ENCODE measurements at regions not wholly inside any gene's neighbourhood (a gene's known extent, or its start where the extent isn't known, plus 50 kb on each side); places are given as distances from the start of the nearest gene placed in this dataset.
A peak's percentile ranks its signal among the peaks of the same experiment; 100 is the strongest.

DNA sequence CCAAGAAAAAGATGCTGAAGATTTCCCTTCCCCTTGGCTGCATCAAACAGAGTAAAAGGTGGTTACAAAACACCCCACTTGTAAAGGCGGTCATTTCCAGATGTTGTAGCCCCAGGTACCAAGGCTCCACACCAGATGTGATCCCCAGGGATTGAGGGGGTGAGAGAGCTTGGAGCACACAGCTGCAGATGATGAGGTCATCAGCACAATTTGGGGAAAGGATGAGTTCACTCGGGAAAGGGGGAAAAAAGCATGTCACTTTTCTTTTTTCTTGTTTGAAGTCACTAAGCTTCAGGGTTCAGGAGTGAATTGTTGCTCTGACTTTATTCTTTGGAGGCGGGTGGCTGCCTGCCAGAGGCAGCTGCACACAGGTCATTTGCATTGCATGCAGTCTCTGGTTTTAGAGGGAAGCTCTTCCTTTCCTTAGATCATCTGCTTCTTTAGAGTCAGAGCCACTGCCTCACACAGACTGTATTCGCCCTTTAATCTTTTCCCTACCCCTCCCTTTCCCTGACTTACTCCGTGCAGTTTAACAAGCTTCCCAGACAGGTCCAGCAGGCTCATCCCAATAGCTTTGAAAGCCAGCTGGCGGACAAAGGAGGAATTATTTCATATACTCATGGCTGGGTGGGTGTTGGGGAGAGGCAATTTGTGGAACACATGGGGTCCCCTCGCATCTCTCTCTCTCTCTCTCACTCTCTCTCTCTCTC is 409.3 kb upstream of the SLC24A2 start:
- no peak for DNase-seq (ENCODE audit: low read depth)

DNA sequence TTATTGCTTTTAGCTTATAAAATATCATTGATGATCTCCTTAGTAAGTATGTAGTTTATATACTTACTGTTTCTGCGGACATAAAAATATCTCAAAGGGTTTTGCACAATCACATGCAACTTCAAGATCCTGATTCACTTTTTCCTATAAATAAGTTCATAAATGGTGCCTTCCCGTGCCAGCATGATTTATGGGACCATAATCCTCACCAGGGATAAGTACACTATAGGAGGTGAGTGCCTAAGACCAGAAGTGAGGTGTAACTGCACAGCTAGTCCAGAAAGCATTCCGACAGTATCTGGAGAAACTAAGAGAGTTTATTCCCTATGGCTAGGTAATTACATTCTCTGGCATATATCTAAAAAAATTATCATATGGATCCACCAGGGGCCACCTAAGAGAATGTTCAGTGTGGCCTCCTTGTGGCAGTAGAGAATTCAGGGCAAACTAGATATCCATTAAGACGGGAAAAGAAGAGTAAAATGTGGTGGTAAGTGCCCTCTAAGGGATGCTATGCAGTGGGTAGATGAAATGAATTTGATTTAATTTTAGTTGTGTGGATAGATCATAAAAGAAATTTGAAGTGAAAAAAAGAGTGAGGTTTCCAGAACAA is 402.5 kb upstream of the SLC24A2 start:
- no peak for DNase-seq (ENCODE audit: low read depth)

DNA sequence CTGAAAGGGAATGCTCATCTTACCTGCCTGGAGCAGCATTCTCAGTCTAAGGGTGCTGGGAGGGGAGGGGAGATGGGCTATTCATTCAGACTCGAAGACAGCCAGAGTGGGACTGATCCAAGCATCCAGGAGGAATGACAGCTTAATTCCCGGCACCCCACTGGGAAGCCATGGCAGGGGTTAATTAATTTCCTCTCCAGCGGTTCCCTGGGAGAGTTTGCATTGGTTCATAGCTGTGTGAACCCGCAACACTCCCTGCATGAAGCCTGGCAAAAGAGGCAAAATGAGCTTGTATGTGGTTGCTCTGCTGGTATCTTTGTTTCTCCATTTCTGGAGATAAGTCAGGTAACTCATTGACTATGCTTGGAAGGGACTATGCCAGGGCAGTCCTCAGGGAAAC is 401.0 kb upstream of the SLC24A2 start:
- no peak for DNase-seq (ENCODE audit: low read depth)

DNA sequence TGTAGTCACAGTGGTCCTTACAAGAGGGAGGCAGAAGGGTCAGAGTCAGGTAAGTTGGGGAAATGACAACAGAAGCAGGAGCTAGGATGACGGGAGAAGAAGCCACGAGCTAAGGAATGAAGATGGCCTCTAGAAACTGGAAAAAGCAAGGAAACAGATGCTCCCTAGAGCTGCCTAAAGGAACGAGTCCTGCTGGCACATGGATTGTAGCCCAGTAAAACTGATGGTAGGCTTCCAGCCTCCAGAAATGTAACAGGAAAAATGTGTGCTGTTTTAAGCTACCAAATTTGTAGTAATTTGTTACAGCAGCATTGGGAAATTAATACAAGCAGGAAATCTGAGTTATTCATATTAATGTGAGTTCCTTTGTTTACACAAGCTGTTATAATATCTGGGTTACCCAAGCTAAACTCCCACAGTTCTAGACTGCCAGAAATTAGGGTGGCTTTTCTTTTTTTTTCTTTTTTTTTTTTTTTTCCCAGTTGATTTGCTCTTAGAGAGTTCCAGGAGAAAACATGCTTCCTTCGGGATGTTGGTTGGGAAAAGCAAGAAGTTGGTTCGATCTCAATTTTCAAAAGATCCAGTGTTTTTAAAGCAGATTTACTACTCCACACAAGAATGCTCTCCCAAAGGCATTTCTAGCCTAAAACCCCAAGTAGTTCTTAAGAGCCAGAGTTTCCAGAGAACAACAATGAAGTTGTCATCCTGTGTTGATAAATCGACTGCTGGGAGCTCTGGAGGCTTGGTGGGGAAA is 400.0 kb upstream of the SLC24A2 start:
- no peak for DNase-seq (ENCODE audit: low read depth)

DNA sequence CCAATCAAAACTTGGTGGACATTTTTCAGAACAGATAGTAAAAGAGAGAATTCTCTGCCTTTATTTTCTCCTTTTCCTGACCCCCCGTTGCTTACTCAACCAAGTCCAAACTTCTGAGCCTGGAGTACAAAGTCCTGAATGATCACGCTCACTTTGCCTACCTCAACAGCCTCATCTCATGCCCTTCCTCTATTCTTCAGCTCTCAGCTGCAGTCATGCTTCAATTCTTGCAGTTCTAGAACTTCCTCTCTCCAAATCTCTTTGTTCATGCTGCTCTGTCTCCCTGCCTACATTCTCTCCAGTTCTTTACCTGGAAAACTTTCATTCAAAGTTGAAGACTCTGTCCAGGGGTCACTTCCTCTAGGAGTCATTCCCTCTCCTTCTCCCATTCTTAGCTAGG is 398.5 kb upstream of the SLC24A2 start:
- DNase-seq (ENCODE audit: low read depth) = no peak

DNA sequence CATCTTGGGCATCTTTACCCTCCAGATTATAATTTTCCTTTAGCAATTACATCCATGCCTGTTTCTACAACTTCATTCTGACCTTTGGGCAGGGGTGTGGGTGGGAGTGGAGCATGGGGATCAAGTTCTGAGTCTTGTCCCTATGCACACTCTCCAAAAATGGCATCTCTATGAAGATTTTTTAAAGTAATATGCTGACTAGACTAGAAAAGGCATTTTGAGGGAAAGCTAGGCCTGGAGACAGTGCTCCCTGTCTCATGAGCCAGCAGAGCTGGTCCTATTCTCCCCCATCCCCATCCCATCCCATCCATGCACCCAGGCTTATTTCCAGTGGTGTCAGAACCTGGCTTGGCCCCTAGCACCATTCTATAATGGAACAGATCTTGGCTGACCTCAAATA is 398.0 kb upstream of the SLC24A2 start:
- no peak for DNase-seq (ENCODE audit: low read depth)

DNA sequence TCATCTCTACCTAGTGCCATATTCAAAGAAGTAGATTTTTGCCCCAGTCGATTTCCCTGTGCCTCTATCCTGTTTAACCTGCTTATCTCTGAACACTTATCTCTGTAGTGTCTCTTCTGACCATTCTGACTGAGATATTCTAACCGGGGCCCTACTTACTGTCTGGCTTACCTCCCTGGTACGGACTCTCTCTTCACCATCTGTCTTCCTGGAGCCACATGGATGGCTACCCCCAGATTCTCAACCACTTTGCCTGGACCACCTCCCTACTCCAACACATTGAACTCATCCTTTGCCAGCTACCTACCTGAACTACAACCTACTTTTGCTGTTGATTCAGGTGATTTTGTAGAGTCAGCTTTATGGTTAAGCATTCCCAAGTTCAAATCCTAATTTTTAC is 397.4 kb upstream of the SLC24A2 start:
- DNase-seq (ENCODE audit: low read depth) = no peak

DNA sequence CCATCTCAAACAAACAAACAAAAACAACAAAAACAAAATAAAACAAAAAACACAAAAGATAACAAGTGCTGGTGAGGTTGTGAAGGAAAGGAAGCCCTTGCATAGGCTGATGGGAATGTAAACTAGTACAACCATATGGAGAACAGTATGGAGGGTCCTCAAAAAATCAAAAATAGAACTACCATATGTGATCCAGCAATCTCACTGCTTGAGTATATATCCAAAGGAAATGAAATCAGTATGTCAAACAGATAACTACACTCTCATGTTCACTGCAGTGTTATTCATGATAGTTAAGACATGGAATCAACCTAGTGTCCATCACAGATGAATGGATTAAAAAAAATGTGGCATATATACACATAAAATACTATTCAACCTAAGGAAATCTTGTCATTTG is 395.7 kb upstream of the SLC24A2 start:
- DNase-seq (ENCODE audit: low read depth) = no peak

DNA sequence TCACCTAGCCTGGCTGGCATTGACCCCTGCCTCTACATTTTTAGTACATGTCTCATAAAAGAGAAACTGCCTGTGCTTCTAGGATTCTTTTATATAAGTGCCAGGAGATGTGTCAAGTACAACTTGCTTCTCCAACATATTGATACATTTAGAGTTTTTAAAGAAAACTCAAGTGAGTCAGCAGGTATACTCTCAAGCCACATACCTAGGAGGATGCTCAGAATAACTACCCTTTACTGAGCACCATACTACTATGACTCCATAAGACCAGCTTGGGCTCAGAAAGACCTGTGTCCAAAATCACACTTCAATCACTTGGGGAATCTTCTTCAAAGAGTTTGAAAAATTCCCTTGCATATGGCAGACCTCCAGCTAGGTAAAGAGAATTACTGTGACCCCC is 389.8 kb upstream of the SLC24A2 start:
- no peak for DNase-seq (ENCODE audit: low read depth)

DNA sequence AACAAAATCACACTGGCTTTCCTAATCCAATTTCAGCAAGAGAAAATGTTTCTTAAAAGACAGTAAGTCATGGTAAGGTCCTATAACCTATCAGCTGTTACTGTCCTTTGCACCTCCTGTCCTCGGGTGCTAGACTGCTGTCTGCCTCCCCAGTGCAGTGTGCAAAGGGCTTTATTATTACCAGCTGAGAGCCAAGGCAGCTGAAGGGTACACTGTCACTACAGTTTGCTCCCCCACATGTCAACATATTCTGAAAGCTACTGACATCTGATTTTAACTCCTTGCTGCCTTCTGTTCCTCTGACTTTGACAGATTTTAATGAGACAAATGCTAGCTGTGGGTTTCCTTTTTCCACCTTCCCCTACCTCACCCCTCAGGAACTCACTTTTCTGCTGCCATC is 389.4 kb upstream of the SLC24A2 start:
- DNase-seq (ENCODE audit: low read depth) = no peak

DNA sequence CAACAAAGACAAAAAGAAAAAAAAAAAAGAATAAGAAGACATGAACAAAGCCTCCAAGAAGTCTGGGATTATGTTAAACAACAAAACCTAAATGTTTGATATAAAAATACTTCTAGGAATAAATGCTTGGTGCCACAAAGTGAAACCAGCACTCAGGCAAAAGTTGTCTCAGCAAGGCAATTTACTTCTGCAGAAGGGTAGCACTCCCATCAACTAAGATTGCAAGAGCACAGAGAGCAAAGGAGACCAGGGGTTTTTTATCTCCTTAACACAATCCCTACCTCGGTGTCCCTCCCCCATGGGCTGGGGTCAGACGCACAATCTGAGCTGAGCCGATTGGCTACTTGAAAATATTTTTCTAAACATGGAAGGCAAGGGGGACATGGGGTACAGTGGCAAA is 381.3 kb upstream of the SLC24A2 start:
- DNase-seq (ENCODE audit: low read depth) = no peak

DNA sequence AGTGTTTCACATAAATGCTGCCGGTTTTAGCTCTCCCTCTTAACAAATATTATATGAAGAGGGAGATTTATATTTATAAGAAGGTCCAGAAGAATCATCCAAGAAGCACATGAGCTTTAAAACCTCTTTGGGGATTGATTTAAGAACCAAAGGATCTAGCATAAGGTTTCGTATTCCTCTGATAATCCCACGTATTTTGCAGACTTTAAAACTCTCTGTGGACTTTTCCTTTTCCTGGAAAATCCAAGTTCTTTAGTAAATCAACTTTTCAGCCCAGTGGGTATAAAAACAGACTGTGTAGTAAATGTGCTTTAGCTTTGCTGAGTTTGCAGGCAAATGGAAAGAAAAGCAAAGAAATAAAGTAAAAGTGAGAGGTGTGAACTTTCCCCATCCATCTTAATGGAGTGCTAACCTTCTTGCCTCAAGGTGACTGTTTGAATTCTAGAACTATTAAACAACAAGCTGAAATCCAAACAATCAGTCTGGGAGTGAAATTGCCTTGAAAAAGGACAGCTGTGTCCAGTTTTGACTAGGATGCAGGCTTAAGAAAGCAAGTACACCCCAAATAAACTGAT is 363.4 kb upstream of the SLC24A2 start:
- no peak for DNase-seq (ENCODE audit: low read depth)

DNA sequence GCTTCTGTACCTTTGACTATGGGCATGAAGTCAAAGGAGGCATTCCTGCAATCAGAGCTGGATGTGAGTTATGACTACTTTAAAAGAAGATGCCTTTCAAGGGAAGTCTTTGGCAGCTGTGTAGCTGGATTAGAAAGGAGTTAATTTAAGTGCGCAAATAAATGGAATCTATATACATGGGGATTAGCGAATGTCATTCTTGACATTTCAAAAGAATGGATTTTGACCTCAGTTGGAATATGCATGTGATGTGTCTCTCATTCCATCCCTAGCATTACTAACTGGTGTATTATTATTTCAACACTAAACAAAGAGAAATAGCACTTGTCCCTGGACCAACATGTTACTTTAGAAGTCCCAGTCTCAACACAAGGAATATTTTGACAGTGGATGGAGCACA is 359.6 kb upstream of the SLC24A2 start:
- DNase-seq (ENCODE audit: low read depth) = no peak

DNA sequence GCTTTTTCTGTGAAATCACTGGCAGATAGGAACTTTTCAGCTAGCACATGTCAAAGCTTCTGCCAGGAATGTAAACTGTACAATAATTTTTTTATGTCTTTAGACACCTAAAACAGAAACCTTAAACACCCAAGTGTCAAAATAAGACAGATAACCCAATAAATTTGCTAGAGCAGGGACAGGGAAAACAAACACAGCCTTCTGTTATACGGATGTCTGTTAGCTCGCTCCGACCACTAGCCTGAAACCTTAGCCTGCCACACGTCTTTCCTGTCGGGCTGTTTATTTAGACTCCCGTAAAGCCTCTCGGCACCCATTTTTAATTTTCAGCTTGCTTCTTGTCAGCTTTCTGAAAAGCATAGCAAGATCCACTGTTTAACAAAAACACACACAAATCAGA is 355.4 kb upstream of the SLC24A2 start:
- DNase-seq (ENCODE audit: low read depth) = no peak

DNA sequence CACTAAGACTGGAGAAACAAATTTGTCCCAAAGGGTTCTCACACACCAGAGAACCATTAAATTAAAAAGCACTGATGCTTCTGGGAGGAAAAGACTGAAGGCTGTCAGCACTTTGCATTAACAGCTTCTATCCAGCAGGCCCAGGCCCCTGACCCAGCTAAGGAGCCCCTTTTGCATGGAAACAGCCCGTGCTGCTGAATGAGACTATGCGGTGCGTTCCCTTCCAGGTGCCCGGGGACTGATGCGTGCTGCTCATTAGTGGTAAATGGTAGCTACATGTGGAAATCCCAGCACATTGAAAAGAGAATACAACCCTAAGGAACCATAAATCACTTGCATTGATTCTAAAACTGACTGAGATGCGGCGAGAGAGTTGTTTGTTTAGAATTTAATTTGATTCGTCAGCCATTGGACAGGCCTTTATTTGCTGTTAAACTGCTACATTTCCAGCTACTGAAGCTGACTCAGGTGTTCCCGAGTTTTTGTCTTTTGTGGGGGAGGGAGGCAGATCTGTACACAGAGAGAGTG is 351.0 kb upstream of the SLC24A2 start:
- DNase-seq (ENCODE audit: low read depth) = no peak

DNA sequence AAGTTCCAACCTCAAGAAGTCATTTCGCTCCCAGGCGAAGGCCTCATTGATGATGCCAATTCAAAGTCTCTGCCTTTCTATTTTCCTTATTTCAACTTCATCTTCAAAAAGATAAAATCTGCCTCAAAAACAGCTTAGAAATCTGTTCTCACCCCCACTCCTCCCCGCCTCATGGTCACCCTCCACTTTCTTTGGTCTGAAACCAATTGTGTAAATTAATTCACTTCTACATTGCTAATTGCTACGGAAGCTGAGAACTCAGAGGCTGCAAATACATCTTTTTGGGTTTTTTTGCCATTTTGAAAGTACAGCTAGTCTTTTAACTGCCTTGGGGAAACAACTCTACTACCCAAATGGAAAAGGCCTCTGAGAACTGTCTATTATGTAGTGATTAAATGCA is 350.0 kb upstream of the SLC24A2 start:
- no peak for DNase-seq (ENCODE audit: low read depth)

DNA sequence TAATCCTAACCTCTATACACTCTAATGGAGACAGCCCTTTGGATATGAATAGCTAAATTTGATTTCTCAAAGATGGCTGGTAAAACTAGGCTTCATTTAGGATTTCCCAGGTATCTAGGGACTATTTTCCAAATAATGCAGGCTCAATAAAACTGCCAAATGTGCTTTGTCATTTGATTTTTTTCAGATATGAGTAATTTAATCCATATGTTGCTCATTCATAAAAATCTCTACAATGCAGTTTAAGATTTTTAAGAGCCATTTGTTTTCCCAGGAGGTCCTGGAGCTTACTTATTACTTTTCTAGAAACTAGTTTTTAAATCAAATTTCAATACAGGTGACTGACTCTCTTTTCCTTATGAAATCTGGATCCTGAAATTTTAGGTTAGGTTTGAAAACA is 349.3 kb upstream of the SLC24A2 start:
- no peak for DNase-seq (ENCODE audit: low read depth)

DNA sequence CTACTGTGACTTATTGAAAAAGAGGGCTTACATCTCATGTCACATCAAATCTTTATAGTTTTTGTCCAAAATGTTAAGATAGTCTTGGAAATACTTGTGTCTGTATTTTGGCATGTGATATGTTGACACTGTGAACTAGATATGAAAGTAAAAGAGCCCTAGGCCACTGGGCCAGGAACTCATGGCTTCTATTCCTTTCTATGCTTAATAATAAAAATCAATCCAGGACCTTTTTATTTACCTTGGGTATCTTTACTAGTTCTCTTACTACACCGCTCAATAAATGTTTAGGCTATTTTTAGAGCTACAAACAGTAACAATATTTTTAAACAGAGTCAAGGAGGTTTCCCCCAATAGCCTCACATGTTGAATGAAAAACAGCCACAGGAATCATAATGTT is 348.6 kb upstream of the SLC24A2 start:
- DNase-seq (ENCODE audit: low read depth) = no peak

DNA sequence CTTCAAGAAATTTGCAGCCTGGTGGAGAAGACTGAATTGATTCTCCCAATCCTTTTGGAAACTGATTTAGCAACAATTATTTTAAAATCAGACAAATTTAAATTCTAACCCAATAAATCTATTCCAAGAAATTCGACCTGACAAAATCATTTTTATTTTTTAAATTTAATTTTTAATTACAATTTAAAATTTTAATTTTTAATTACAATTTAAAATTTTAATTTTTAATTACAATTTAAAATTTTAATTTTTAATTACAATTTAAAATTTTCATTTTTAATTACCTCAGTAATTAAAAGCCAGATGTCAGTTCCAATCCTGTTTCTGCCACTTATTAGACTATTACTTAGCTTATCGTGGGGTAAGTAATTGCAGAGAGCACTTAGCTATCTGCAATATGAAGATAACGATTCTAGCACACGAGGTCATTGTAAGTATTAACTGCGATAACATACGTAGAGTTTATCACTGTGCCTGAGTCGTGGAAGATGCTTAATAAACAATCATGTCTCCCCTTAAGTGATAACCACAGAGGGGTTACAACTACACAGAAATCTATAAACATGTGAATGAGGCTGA is 346.4 kb upstream of the SLC24A2 start:
- peak; percentile 17 for DNase-seq (ENCODE audit: low read depth)

DNA sequence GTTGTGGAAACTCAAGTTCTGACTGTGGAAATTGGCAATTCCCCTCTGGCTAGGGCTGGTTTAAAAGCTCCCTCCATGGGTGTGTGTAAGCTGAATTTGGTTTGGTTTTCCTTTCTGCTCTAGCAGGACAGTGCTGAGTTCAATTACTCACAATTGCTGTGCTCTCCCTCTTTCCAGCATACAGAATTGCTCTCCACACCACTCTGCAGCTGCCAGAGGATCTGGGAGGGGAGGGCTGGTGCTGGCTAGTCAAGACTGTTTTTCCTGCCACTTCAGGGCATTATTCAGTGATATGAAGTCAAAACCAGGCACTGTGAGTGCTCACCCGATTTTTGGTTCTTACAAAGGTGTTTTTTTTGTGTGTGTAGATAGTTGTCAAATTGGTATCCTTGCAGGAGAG is 336.9 kb upstream of the SLC24A2 start:
- no peak for DNase-seq (ENCODE audit: low read depth)

DNA sequence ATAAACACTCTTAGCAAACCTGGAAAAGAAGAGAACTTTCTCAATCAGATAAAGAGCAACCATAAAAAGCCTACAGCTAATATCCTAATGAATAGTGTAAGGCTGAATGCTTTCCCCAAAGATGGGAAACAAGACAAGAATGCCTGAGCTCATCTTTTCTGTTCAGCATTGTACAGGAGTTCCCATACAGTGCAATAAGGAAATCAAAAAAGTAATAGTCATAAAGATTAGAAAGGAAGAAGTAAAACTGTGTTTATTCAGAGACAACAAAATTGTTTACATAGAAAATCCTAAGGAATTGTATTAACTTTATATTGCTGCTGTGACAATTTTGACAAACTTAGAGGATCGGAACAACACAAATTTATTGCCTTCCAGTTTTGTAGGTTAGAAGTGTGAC is 330.7 kb upstream of the SLC24A2 start:
- DNase-seq (ENCODE audit: low read depth) = no peak

DNA sequence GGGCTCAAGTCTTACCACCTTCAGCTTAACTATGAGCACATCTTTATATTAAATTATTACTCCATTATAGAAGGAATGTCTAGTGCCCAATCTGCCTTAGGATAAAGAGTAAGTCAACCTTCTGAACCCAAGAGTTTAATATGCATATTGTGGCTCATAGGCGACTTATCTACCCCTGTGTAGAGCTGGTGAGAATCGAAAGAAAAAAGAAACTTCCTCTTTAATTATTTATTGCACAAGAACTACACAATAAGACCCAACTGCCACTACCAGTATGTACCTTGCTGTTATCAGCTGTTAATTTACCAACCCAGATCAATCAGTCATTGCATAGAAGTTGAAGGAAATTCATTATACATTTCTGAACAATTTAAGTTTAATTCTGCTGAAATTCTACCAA is 329.1 kb upstream of the SLC24A2 start:
- no peak for DNase-seq (ENCODE audit: low read depth)

DNA sequence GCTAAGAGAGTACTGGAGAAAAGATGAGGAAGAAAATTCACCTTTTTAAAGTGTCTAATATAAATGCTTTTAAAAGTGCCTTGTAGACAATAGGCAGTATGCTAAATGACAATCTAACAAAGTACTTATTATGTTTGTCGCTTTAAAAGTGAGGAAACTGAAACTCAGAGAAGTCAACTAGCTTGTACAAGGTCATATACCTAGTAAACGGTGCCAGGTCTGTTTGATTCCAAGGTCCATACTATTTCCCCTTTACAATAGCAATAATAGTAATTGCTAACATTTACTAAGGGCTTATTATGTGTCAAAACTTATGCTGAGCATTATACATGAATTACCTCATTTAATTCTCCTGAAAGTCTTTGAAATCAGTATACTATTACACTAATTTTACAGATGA is 328.6 kb upstream of the SLC24A2 start:
- no peak for DNase-seq (ENCODE audit: low read depth)

All from CMK (cell line).